ENCODE measurements at regions not wholly inside any gene's neighbourhood (a gene's known extent, or its start where the extent isn't known, plus 50 kb on each side); places are given as distances from the start of the nearest gene placed in this dataset.
"Not testable (repeated sequence)": the region's sequence is repeated elsewhere in the genome, so short reads cannot be mapped to it uniquely, and the experiment has no call there.

DNA sequence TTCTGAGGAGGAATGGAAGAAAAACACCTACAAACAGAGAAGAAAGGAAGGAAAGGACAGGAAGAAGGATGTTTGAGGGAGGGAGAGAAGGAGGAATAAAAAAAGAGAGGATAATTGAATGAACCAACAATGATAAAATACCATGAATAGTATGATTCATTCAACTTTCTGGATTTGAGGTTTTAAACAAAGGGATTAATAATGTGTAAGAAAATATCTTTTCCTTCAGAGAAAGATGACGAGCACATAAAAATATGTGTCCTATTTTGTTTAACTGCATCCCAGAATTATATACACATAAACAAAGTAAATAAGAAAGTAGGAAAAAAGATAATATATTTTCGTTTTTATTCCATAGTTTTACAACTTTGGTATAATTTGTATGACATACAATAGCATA lies 1380.4 kb downstream of the STIM2 start:
- no peak for DNase-seq

DNA sequence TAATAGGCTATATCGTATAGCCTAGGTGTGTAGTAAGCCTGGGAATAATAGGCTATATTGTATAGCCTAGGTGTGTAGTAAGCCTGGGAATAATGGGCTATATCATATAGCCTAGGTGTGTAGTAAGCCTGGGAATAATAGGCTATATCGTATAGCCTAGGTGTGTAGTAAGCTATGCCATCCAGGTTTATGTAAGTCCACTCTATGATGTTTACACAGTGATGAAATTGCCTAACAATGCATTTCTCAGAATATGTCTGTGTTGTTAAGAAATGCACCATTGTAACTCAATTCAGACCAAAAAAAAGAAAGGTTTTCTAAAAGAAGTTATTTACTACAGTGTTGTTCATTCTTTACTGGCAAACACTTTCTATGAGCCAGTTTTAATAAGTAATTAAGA lies 1387.2 kb downstream of the STIM2 start:
- no peak for DNase-seq

- no peak for DNase-seq
Observed at GRCh38 chr4:28248269-28248668, 1387.6 kb downstream of the STIM2 start.

- no peak for DNase-seq
Observed at GRCh38 chr4:28250646-28251045, 1390.0 kb downstream of the STIM2 start.

DNA sequence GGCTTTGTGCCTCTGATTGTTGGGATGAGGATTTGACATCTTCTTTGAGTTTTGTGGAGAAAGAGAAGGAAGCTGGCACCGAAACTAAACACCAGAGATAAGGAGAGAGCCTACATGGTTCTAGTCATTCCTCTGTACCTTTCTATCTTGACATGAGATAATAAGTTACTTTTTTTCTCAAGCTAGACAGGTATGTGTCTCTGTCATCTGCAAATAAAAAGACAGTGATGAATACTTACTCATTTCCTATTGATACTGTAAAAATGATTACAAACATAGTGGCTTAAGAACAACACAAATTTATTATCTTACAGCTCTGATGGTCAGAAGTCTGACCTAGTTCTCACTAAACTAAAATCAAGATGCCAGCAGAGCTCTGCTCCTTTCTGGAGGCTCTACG lies 1391.2 kb downstream of the STIM2 start:
- DNase-seq = no peak

- no peak for DNase-seq
Observed at GRCh38 chr4:28254003-28254402, 1393.4 kb downstream of the STIM2 start.

- DNase-seq = no peak
Observed at GRCh38 chr4:28256295-28256694, 1395.7 kb downstream of the STIM2 start.

- DNase-seq = no peak
Observed at GRCh38 chr4:28259951-28260350, 1399.3 kb downstream of the STIM2 start.

DNA sequence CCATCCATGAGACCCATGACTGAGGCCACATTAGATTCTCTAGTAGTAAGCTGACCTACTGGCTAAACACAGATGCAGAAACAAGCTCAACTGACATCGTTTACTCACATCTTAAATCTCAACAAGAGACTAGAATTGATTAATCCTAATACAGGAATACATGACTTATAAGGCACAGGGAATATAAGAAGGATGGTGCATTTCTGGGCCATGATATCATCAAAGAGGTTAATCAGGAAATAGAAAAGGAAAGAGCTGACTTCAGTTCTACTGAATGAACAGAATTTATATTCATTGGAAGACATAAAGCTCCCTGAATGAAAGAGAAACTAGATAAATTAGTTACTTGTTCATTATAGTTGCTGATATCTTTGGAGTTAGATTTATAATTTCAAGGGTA lies 1406.5 kb downstream of the STIM2 start:
- no peak for DNase-seq

DNA sequence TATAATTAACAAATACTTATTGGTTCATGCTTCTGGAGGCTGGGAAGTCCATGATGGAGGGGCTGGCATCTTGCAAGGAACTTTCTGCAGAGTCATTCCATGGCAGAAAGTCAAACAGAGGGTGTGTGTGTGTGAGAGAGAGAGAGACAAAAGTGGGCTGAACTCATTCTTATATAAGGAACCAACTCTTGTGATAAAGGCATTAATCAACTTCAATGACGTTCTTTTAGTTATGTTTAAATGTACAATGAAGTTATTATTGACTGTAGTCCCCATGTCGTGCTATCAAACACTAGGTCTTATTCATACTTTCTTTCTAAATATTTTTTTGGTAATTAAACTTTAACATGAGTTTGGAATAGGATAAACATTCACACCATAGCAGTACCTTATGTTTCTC lies 1408.8 kb downstream of the STIM2 start:
- DNase-seq = no peak

DNA sequence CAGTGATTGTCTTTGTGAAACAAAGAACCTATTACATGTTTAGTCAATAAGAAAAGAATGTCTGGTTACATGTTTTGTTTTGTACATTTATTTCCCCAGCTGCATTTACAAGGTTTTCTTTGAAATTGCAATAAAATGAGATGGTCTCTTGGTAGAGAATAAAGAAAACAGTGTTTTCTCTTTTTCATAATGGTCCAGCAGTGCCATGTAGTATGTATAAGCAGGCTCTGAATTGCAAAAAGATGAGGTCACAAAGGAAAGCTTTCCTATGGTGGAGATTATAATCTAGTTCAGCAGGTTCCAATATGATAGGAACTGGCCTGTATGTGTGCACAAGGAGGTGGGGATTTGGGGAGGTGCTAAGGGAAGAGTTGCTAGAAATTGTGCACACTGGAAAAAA lies 1417.3 kb downstream of the STIM2 start:
- no peak for DNase-seq

- DNase-seq = no peak
Observed at GRCh38 chr4:28278676-28279075, 1418.0 kb downstream of the STIM2 start.

- no peak for DNase-seq
Observed at GRCh38 chr4:28279249-28279648, 1418.6 kb downstream of the STIM2 start.

DNA sequence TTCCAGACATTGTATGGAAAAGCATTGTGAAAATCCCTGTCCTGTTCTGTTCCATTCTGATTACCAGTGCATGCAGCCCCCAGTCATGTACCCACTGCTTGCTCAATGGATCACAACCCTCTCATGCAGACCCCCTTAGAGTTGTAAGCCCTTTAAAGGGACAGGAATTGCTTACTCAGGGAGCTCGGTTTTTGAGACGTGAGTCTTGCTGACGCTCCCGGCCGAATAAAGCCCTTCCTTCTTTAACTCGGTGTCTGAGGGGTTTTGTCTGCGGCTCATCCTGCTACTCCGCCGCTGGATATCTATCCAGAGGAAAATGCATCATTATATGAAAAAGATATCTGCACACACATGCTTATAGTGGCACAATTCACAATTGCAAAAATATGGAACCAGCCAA lies 1425.6 kb downstream of the STIM2 start:
- DNase-seq = not testable (repeated sequence)

- no peak for DNase-seq
Observed at GRCh38 chr4:28287831-28288233, 1427.2 kb downstream of the STIM2 start.

GRCh38 chr4:28296239-28296638 lies 1435.6 kb downstream of the STIM2 start:
- DNase-seq = no peak

DNA sequence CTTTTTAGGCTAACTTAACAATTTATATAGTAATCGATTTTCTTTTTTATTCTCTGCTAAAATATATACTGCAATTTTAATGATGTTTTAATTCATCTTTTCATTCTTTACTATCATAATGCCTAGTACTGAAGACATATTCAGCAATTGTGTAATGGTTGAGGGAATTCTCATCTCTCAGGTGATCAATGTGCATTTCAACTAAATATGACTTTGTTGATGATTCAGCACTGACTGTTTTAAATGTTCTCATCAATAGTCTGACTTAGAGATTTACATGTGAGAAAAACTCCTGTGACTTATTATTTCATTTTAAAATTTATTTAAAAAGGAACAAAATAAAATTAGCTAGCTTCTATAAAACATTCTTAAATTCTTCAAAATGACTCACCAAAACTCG lies 1450.3 kb downstream of the STIM2 start:
- DNase-seq = no peak

- not testable (repeated sequence) for DNase-seq
Observed at GRCh38 chr4:28312497-28312896, 1451.9 kb downstream of the STIM2 start.

DNA sequence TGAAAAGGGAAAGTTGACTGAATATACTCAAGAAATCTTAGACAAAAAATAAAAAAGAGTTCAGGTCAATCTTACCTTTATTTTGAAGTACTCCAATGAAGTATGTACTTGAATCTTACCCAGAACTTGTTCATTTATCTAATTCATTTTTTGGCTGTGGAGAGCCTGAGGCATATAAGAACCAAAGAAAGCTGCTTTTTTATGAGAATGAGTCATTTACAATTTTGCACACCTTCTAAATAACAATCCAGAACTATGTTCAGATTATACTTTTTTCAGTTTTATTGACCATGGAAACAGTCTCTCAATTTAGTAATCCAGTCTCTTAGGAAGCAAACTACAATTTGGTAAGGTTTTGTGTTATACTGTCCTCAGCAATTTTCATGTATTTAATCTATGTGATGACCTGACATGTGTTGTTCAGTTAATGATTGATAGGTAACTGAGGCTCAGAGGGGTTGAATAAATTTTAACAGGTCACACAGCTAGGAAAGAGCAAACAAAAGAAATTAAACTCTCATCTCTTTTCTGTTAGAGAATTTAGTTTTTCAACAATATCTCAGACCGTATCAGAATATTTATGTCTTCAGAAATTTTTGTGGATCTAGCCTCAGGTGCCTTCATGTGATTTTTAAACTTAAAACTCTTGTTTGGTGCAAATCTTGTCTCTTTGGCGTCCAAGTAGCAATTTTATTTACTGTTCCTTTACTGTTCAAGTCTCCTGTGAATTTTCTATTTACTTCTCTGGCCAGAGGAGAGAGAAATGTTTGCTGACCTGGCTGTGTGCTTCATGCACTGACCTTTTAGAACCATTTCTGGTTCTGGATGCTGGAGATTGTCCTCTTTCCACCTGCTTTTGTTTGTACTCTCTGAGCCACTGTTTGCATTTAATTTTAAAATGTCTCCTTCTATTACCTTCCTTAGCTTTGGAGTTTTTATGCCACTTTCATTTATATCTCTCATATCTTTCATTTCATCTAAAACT lies 1453.4 kb downstream of the STIM2 start:
- DNase-seq = no peak

- DNase-seq = no peak
Observed at GRCh38 chr4:28317221-28317620, 1456.6 kb downstream of the STIM2 start.

GRCh38 chr4:28334249-28334648 lies 1473.6 kb downstream of the STIM2 start:
- DNase-seq = no peak

DNA sequence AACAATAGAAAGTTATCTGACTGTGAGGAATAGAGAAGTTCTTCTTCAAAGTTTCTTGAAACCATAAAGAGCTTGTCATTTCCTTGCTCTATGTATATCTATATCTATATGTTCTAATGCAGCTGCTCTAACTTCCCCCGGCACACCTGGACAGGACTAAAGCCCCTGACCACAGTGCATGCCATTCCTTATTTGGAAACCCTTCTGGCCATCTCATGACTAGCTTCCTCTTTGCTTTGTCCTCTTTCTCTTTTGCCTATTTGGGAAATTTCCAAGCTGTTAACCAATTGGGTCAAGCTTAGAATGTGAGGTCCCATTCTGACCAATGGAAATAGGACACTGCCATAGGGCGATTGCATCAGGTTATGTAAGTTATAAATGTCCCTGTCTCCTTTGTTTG lies 1481.1 kb downstream of the STIM2 start:
- DNase-seq = no peak

DNA sequence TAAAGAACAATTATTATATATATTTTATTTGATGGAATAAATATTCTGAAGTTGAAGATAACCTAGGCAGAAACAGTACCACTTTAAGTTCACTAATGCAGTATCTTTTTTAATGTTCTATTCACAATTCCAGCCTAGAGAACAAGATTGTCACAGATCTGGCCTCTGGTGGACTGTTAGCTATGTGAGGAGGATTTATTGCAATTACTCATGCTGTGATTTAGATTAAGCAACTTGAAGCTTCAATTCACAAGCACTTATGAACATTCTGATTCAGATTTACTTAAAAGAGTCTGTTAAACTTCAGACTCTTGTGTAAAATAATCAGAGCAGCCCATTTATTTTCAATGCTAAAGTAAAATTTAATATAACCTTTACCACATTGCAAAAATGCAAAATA lies 1489.8 kb downstream of the STIM2 start:
- DNase-seq = no peak

- DNase-seq = no peak
Observed at GRCh38 chr4:28351102-28351501, 1490.5 kb downstream of the STIM2 start.

GRCh38 chr4:28351826-28352225 lies 1491.2 kb downstream of the STIM2 start:
- no peak for DNase-seq
